DOHH2 (cell line): ENCODE measurements at regions not wholly inside any gene's neighbourhood (a gene's known extent, or its start where the extent isn't known, plus 50 kb on each side); places are given as distances from the start of the nearest gene placed in this dataset.

Source experiments
- EZH2phosphoT487 ChIP-seq: fragments of 200-600 bp; sonication (generic); IDR thresholded peaks from 2 replicates; pipeline ENCODE4 v1.6.1; 2017; ENCODE audit warnings: borderline replicate concordance, mild to moderate bottlenecking, antibody characterized with exemption, low read length, moderate library complexity, mixed read lengths
- TF ChIP-seq, protein P1 (sequence below): fragments of 200-600 bp; sonication (generic); IDR thresholded peaks from one replicate; pipeline ENCODE4 v1.5.1; 2014; ENCODE audit warnings: antibody characterized with exemption, mild to moderate bottlenecking, low read depth, low read length; ENCODE audit not compliant: poor library complexity, severe bottlenecking

DNA sequence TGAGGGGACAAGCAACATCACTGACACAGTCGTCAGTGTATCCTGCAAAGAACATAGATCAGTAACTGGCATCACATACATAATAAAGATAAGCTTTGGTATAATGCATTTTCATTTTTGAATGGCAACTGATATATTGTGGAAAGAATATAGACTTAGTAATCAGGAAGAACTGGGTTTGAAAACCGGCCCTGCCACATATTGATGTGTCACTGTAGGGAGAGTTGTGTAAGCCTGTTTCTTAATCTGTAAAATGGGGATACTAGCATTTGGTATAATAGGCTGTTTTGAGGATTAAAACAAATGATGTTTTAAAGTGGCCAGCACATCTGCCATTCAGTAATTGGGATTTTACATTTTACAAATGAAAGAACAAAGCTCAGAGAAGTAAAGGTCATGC lies 277.8 kb upstream of the CNTNAP5 start:
- TF ChIP-seq, protein P1, sequence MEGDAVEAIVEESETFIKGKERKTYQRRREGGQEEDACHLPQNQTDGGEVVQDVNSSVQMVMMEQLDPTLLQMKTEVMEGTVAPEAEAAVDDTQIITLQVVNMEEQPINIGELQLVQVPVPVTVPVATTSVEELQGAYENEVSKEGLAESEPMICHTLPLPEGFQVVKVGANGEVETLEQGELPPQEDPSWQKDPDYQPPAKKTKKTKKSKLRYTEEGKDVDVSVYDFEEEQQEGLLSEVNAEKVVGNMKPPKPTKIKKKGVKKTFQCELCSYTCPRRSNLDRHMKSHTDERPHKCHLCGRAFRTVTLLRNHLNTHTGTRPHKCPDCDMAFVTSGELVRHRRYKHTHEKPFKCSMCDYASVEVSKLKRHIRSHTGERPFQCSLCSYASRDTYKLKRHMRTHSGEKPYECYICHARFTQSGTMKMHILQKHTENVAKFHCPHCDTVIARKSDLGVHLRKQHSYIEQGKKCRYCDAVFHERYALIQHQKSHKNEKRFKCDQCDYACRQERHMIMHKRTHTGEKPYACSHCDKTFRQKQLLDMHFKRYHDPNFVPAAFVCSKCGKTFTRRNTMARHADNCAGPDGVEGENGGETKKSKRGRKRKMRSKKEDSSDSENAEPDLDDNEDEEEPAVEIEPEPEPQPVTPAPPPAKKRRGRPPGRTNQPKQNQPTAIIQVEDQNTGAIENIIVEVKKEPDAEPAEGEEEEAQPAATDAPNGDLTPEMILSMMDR, result no peak
- no peak for TF ChIP-seq EZH2phosphoT487
